PFSK-1 (cell line): ENCODE measurements at regions not wholly inside any gene's neighbourhood (a gene's known extent, or its start where the extent isn't known, plus 50 kb on each side); places are given as distances from the start of the nearest gene placed in this dataset.

Source experiments
- FOXP2 ChIP-seq: optimal IDR thresholded peaks from 2 replicates; pipeline ENCODE3; 2011; ENCODE audit warnings: borderline replicate concordance, control low read depth, inconsistent platforms; ENCODE audit not compliant: insufficient read depth; ENCODE audit errors: extremely low read length, extremely low read depth
- POLR2AphosphoS5 ChIP-seq: IDR thresholded peaks from 2 replicates; pipeline ENCODE4 v1.6.1; 2012; ENCODE audit warnings: low read depth, mild to moderate bottlenecking, control low read depth, low read length, moderate library complexity
- REST ChIP-seq, 2 experiments: IDR thresholded peaks; 2 replicates each; pipeline versions ENCODE4 v1.6.1 to v1.8.0; 2011 to 2012; ENCODE audit warnings: low read depth in 2 of 2, low read length in 2 of 2, control low read depth in 1 of 2, inconsistent platforms in 1 of 2, mild to moderate bottlenecking in 1 of 2, moderate library complexity in 1 of 2; ENCODE audit not compliant: insufficient read depth in 1 of 2
- SIN3A ChIP-seq: IDR thresholded peaks from 2 replicates; pipeline ENCODE4 v1.6.1; 2012; ENCODE audit warnings: mild to moderate bottlenecking, low read length, moderate library complexity, borderline replicate concordance; ENCODE audit not compliant: insufficient read depth
- TAF1 ChIP-seq: IDR thresholded peaks from 2 replicates; pipeline ENCODE4 v1.6.1; 2012; ENCODE audit warnings: low read length, control low read depth, borderline replicate concordance; ENCODE audit not compliant: insufficient read depth

- TF ChIP-seq REST (IDR thresholded peaks at IDR 0.05; ENCODE audit: insufficient read depth in 1 of 2, low read depth in 2 of 2, low read length in 2 of 2) (no peak), SIN3A (no peak), TAF1 (no peak)
Observed at GRCh38 chr2:223319601-223320000, 267.6 kb downstream of the KCNE4 start.

GRCh38 chr2:223324402-223324801 is 272.4 kb downstream of the KCNE4 start:
- TF ChIP-seq FOXP2 (no peak), POLR2AphosphoS5 (no peak), TAF1 (no peak), REST (IDR thresholded peaks at IDR 0.05; ENCODE audit: insufficient read depth in 1 of 2, low read depth in 2 of 2, low read length in 2 of 2) (no peak), SIN3A (no peak)

GRCh38 chr2:223328578-223328977 is 273.6 kb downstream of the SCG2 start:
- TF ChIP-seq FOXP2 (no peak), SIN3A (no peak), TAF1 (no peak), POLR2AphosphoS5 (no peak), REST (IDR thresholded peaks at IDR 0.05; ENCODE audit: insufficient read depth in 1 of 2, low read depth in 2 of 2, low read length in 2 of 2) (no peak)

- TF ChIP-seq SIN3A = no peak
- TF ChIP-seq TAF1 = no peak
- TF ChIP-seq REST (IDR thresholded peaks at IDR 0.05; ENCODE audit: insufficient read depth in 1 of 2, low read depth in 2 of 2, low read length in 2 of 2) = no peak
- no peak for TF ChIP-seq FOXP2
- no peak for TF ChIP-seq POLR2AphosphoS5
Observed at GRCh38 chr2:223338016-223338415, 264.1 kb downstream of the SCG2 start.

GRCh38 chr2:223357076-223357475 is 245.1 kb downstream of the SCG2 start:
- TF ChIP-seq REST (IDR thresholded peaks at IDR 0.05; ENCODE audit: insufficient read depth in 1 of 2, low read depth in 2 of 2, low read length in 2 of 2) (no peak), TAF1 (no peak), POLR2AphosphoS5 (no peak), FOXP2 (no peak), SIN3A (no peak)
